ENCODE measurements at regions not wholly inside any gene's neighbourhood (a gene's known extent, or its start where the extent isn't known, plus 50 kb on each side); places are given as distances from the start of the nearest gene placed in this dataset.

- DNase-seq (ENCODE audit: low read depth), result no peak
These were observed 672.9 kb downstream of the SUCLG1 start for GRCh38 chr2:83786140-83786539.

GRCh38 chr2:83784947-83785346 is 674.1 kb downstream of the SUCLG1 start:
- DNase-seq (ENCODE audit: low read depth), result no peak

GRCh38 chr2:83784315-83784714 is 674.8 kb downstream of the SUCLG1 start:
- DNase-seq (ENCODE audit: low read depth), result no peak

DNA sequence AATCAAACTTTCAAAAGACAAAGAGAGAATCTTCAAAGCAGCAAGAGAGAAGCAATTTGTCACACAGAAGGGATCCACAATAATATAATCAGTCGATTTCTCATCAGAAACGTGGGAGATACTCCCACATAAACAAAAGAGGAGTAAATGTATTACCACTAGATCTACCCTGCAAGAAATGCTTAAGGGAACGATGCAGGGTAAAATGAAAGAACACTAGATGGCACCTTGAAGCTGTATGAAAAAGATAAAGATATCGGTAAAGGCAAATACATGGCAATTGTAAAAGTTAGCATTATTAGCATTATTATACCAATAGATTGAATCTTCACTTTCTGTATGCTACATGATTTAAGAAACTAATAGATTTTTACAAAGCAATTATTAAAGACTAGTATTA is 677.0 kb downstream of the SUCLG1 start:
- no peak for DNase-seq (ENCODE audit: low read depth)

GRCh38 chr2:83764447-83765005 is 694.6 kb downstream of the SUCLG1 start:
- no peak for DNase-seq (ENCODE audit: low read depth)

DNA sequence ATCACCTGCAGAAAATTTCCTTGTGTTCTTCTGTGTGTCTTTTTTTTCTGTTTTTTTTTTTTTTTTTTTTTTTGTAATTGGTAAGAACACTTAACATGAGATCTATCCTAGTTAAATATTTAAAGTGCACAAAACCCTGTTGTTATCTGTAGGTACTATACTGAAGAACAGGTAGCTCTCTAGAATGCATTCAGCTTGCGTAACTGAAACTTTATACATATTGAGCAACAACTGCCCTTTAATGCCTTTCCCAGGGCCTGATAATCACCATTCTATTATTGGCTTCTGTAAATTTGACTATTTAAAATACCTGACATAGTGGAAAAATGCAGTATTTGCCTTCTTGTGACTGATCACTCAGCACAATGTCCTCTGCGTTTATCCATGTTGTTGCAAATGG is 701.8 kb downstream of the SUCLG1 start:
- DNase-seq (ENCODE audit: low read depth), result no peak

- DNase-seq (ENCODE audit: low read depth), result no peak
These were observed 702.9 kb downstream of the SUCLG1 start for GRCh38 chr2:83756219-83756618.

GRCh38 chr2:83747141-83747540 is 711.9 kb downstream of the SUCLG1 start:
- no peak for DNase-seq (ENCODE audit: low read depth)

- no peak for DNase-seq (ENCODE audit: low read depth)
These were observed 714.2 kb downstream of the SUCLG1 start for GRCh38 chr2:83744855-83745254.

- DNase-seq (ENCODE audit: low read depth), result no peak
These were observed 716.8 kb downstream of the SUCLG1 start for GRCh38 chr2:83742117-83742782.

DNA sequence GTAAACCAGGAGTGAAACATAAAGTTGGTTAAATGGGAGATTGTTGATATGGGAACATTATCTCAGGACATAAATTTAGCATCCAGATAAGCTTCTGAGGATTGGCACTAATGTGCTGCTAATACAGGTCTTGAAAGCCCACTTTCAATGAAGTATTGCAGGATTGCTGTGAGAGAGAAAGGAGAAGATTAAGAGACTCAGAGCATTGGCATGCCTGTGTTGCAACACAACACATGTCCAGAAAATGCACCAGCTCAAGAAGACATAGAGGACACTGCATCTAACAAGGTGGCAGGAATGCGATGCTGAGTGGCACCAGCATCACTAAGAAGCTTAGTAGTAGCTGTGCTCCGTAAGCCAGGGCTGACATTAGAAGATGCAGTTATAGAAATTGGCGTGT is 728.9 kb downstream of the SUCLG1 start:
- DNase-seq (ENCODE audit: low read depth), result no peak

- no peak for DNase-seq (ENCODE audit: low read depth)
These were observed 733.3 kb downstream of the SUCLG1 start for GRCh38 chr2:83725735-83726134.

DNA sequence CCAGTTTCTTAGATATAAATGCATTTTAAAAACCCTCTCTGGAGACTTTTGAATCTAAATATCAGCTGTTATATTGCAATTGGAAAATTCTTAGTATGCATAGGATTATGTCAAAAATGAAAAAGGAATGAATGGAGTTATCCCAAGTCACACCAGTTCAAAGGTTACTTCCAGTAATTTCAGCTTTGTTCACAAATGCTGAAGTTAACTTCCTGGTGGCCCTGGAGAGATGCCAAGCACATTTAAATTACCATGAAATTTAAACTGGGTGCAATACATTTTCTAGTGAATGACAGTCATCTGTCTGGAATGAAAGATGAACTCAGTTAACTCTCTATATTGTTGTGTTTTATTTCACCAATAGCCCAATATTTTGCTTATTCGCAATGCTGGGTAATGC is 753.9 kb downstream of the SUCLG1 start:
- DNase-seq (ENCODE audit: low read depth), result no peak

- no peak for DNase-seq (ENCODE audit: low read depth)
These were observed 755.5 kb downstream of the SUCLG1 start for GRCh38 chr2:83703598-83703997.

DNA sequence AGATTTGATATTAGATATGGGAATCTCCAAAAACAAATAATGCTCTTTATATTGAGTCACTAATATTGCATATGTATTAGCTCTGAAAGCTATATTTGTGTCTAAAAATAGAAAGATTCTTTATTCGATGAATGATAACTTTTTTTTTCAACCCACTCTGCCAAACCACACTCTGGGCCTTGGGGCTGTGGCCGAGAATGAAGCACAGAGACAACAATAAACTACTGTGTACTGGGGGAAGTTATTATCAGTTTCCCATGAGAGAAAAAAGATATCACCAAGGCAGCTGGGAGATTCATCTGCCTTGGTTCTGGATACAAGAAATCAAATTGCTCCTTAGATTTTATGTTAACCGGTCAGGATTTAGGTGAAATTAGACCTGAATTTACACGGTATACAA is 762.2 kb downstream of the SUCLG1 start:
- no peak for DNase-seq (ENCODE audit: low read depth)

- DNase-seq (ENCODE audit: low read depth), result no peak
These were observed 763.5 kb downstream of the SUCLG1 start for GRCh38 chr2:83695530-83695929.

DNA sequence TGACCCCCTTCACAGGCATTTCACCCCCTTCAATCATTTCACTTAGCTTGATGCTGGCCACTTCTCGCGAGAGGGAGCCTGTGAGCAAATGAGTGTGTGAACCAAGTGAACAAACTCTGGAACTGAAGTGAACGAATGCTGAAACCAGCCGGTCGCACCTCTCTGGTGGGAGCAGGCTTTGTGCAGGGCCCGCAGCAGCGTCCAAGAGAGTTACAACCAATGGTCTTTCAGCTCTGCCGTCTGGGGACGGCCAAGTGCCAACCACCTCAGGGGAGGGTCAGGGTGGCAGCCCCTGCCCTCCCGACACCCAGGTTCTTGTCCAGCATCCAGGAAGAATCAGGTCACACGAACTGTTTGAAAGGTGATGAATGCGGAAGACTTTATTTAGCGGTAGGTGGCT is 764.0 kb downstream of the SUCLG1 start:
- DNase-seq (ENCODE audit: low read depth), result no peak

DNA sequence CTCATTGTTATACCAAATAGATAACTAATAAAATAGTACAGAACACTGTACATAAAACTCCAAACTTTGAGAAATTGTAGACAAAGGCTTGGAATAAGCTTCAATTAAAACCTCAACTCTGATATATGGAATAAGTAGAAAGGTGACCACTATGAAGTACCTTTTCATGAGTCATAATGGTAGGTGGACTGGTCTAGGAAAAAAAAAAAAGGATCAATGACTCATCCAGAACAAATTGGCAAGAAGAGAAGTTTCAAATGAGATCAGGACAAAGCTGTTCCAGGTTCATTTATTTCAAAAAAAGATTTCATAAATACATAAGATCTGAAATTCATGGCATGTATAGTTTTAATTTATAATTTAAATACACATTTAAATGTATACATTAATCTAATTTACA is 769.7 kb downstream of the SUCLG1 start:
- no peak for DNase-seq (ENCODE audit: low read depth)

DNA sequence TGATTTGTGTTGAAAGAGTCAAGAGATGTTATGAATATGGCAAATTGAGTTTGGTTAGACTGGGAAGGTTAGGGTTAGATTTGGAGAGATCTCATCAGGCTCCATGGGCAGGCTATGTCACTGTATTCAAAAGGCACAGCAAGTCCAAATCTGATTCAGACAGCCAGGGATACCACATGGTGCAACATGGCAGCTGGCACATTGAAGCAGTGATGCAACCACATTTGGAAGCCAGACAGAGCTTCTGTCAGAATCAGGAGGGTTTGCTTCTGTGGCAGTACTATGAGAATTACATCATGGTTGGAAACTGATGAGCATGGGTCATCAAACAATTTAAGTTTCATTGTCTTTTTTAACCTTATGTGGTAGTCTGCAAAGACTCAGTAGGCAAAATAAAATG is 772.2 kb downstream of the SUCLG1 start:
- DNase-seq (ENCODE audit: low read depth), result no peak

DNA sequence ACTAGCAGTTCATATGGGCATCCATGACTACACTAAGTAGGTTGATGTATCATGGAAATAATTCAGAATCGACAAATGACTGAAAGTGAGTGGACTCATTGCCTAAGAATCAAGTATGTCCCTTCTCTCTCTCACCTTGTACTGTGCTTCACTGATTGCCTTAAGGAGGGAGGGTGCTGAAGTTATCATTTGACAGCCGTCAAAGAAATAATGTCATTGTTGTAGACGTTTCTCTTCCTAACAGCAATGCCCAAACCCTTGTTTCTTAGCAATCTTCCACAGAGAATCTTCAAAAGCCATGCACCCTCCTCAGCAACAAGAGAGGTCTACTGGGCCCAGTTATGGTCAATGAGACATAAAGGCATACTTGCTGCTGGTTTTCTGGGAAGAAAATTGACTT is 785.0 kb downstream of the SUCLG1 start:
- no peak for DNase-seq (ENCODE audit: low read depth)

- no peak for DNase-seq (ENCODE audit: low read depth)
These were observed 793.2 kb downstream of the SUCLG1 start for GRCh38 chr2:83665894-83666293.

- DNase-seq (ENCODE audit: low read depth), result no peak
These were observed 793.9 kb downstream of the SUCLG1 start for GRCh38 chr2:83665154-83665553.

DNA sequence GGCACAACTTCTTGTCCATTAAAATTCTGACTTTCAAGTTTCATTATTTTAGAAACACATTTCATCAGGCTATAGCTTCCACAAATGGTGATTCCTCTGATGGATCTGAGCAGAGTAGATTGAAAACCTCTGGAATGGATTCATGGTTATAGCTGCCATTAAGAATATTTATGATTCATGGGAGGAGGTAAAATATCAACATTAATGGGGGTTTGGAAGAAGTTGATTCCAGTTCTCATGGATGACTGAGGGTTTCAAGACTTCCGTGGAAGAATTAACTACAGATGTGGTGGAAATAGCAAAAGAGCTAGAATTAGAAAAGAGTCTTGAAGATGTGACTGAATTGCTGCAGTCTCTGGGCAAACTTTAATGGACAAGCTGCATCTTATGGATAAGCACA is 797.4 kb downstream of the SUCLG1 start:
- DNase-seq (ENCODE audit: low read depth), result no peak

GRCh38 chr2:83654091-83654611 is 804.9 kb downstream of the SUCLG1 start:
- no peak for DNase-seq (ENCODE audit: low read depth)
